ENCODE measurements at regions not wholly inside any gene's neighbourhood (a gene's known extent, or its start where the extent isn't known, plus 50 kb on each side); places are given as distances from the start of the nearest gene placed in this dataset.

DNA sequence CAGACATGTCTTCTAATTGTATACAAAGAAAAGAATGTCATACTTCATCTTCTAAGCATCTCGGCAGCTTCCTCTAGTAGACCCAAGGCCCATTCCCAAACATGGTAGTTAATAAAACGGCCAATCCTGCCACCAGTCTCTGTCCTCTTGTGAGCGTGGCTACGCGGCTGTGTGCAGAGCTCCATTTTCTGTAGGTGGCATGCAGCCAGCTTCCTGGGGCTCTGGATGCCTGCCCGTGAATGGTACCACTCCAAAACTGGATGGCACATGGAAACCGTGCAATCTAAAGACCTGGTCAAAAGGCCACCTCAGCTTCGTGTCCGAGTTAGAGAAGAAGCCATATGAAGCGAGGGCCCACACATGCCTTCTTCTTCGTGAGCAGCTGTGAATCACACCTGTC is 110.7 kb downstream of the SIPA1L2 start:
- no peak overlapping the region for H2AK9ac ChIP-seq (replicated peaks; ENCODE audit: low read depth, low read length, poor library complexity)

More for the DNA sequence above, 110.7 kb downstream of the SIPA1L2 start:
- H2AK5ac ChIP-seq (ENCODE audit: low read depth, low read length): 0 out of 2 replicates have a peak overlapping the region, but pooled peaks have one; percentile 37
- H3K4ac ChIP-seq (ENCODE audit: low read depth, low read length): peak overlapping the region; percentile 53; the same call in 1 of the 2 replicates
- H3K56ac ChIP-seq (ENCODE audit: extremely low read depth, insufficient read depth, low read length): no peak overlapping the region
- H4K8ac ChIP-seq (ENCODE audit: low read depth in 2 of 2, low read length in 2 of 2): no peak overlapping the region
- ATAC-seq (ENCODE audit: low read depth) (no peak), DNase-seq (no peak)
- peaks cover 4% of the 10 kb centered on the region; the same call in 1 of the 2 replicates for H3K4me1 ChIP-seq (ENCODE audit: control insufficient read depth, insufficient read depth, low read length)
- no peak overlapping the region for H2BK15ac ChIP-seq (ENCODE audit: low read depth, low read length)
- no peak overlapping the region for H2BK5ac ChIP-seq (ENCODE audit: low read depth, low read length, poor library complexity, severe bottlenecking)
- H3K14ac ChIP-seq (replicated peaks; ENCODE audit: low read depth, low read length): no peak overlapping the region
- TF ChIP-seq RAD21 (IDR thresholded peaks at IDR 0.05; ENCODE audit: low read length) (no peak), RCOR1 (IDR thresholded peaks at IDR 0.05; ENCODE audit: insufficient replicate concordance, low read length) (no peak), RFX5 (IDR thresholded peaks at IDR 0.05; ENCODE audit: low read depth, low read length) (no peak), CHD1 (IDR thresholded peaks at IDR 0.05; ENCODE audit: low read depth, low read length) (no peak), BHLHE40 (IDR thresholded peaks at IDR 0.05; ENCODE audit: low read depth, low read length) (no peak), FOS (IDR thresholded peaks at IDR 0.05; ENCODE audit: low read depth, low read length) (no peak), SMC3 (IDR thresholded peaks at IDR 0.05; ENCODE audit: low read depth, low read length) (no peak), MAFK (IDR thresholded peaks at IDR 0.05; ENCODE audit: low read depth, low read length) (no peak), POLR2A (IDR thresholded peaks at IDR 0.05; ENCODE audit: low read depth, low read length) (no peak), NFE2L2 (IDR thresholded peaks at IDR 0.05; ENCODE audit: low read depth, low read length) (no peak)
- TF ChIP-seq, protein P1, sequence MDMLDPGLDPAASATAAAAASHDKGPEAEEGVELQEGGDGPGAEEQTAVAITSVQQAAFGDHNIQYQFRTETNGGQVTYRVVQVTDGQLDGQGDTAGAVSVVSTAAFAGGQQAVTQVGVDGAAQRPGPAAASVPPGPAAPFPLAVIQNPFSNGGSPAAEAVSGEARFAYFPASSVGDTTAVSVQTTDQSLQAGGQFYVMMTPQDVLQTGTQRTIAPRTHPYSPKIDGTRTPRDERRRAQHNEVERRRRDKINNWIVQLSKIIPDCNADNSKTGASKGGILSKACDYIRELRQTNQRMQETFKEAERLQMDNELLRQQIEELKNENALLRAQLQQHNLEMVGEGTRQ (IDR thresholded peaks at IDR 0.05; ENCODE audit: low read depth, low read length): no peak
- TF ChIP-seq, protein P2, sequence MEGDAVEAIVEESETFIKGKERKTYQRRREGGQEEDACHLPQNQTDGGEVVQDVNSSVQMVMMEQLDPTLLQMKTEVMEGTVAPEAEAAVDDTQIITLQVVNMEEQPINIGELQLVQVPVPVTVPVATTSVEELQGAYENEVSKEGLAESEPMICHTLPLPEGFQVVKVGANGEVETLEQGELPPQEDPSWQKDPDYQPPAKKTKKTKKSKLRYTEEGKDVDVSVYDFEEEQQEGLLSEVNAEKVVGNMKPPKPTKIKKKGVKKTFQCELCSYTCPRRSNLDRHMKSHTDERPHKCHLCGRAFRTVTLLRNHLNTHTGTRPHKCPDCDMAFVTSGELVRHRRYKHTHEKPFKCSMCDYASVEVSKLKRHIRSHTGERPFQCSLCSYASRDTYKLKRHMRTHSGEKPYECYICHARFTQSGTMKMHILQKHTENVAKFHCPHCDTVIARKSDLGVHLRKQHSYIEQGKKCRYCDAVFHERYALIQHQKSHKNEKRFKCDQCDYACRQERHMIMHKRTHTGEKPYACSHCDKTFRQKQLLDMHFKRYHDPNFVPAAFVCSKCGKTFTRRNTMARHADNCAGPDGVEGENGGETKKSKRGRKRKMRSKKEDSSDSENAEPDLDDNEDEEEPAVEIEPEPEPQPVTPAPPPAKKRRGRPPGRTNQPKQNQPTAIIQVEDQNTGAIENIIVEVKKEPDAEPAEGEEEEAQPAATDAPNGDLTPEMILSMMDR (conservative IDR thresholded peaks at IDR 0.05; ENCODE audit: low read depth, low read length): no peak
- CTCF ChIA-PET: no interaction called here
- POLR2A ChIA-PET (ENCODE audit: unreplicated experiment): interaction anchor here (0.6 kb wide), 1 partner anchor 177 kb away, joined by 8 read pairs; no protein-coding TSS in a partner anchor
- WGBS, 2 experiments (ENCODE audit: extremely low coverage in 2 of 2, insufficient read length in 1 of 2): 76% methylated on average over 11 of the region's 11 CpGs; no CpG with 5 or more reads in 1 of the 2 experiments
- peaks cover 0 to 9% of the 10 kb centered on the region in 2 experiments; a peak in 2 of 4 replicates for H3K79me1 ChIP-seq (ENCODE audit: low read depth in 1 of 2, low read length in 2 of 2)
- H3K27me3 ChIP-seq (ENCODE audit: control insufficient read depth, insufficient read depth, low read length): no peaks in the 10 kb centered on the region
- H4K5ac ChIP-seq (ENCODE audit: low read depth, low read length): no peak overlapping the region
- peaks cover 7% of the 10 kb centered on the region; the same call in 1 of the 2 replicates for H3K36me3 ChIP-seq (ENCODE audit: control insufficient read depth, insufficient read depth, low read length)
- intact Hi-C loops (cut with micrococcal nuclease) (loop anchor here (5.0 kb wide), 1 partner anchor 93 kb away; no protein-coding TSS in a partner anchor), dilution Hi-C loops (cut with HindIII; ENCODE audit: low sequenced_read_pairs, unreplicated experiment) (no loop called here), in situ Hi-C loops (cut with MboI; ENCODE audit: low sequenced_read_pairs) (no loop called here)
- no peak overlapping the region for H4K91ac ChIP-seq (ENCODE audit: insufficient read depth, low read depth, low read length)
- no peak overlapping the region for H3K27ac ChIP-seq (ENCODE audit: insufficient read depth, low read length)
- peak overlapping the region; percentile 39; the same call in 1 of the 2 replicates for H3K23ac ChIP-seq (ENCODE audit: low read depth, low read length)
- no peak overlapping the region for H3K18ac ChIP-seq (ENCODE audit: low read depth, low read length)
- H3K4me2 ChIP-seq (ENCODE audit: low read depth, low read length): no peak overlapping the region
- H2BK20ac ChIP-seq (ENCODE audit: low read depth, low read length): no peak overlapping the region
- H3K9ac ChIP-seq (ENCODE audit: low read depth, low read length): no peak overlapping the region
- H3K4me3 ChIP-seq (ENCODE audit: insufficient read depth, low read depth, low read length): no peak overlapping the region
- no peak overlapping the region for H2AFZ ChIP-seq (replicated peaks; ENCODE audit: low read length, poor library complexity)
- H3K9me3 ChIP-seq (ENCODE audit: control insufficient read depth, insufficient read depth, low read length): no peaks in the 10 kb centered on the region
- no peaks in the 10 kb centered on the region for H4K20me1 ChIP-seq (ENCODE audit: insufficient read depth, low read length)
- peaks cover 5% of the 10 kb centered on the region for H3K9me1 ChIP-seq (ENCODE audit: insufficient read depth, low read length)
- H2BK120ac ChIP-seq (ENCODE audit: low read depth, low read length): no peak overlapping the region
- no TSS peak for BruUV-seq (replicated peaks)

Data from IMR-90 (cell line).